ENCODE measurements at regions not wholly inside any gene's neighbourhood (a gene's known extent, or its start where the extent isn't known, plus 50 kb on each side); places are given as distances from the start of the nearest gene placed in this dataset.

DNA sequence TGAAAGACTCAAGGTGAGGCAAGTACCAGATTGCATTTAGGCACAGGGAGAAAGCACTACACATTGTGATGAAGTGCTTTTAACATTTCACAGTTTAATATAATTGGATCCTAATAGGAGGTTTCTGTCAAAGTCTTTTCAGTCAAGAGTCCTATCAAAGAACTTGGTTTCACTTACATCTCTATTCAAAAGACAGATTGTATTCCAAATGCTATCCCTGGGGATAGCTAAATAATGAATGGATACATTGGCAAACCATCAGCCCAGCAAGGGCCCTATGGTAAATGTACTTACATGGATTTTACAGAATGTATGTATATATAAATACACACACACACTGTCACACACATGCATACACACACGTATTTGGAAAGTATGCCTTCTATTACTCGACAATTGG is 655.5 kb upstream of the FLRT2 start:
- TF ChIP-seq POLR2AphosphoS5 (IDR thresholded peaks at IDR 0.05; ENCODE audit: low read depth, low read length) = no peak
- no peak for TF ChIP-seq REST (IDR thresholded peaks at IDR 0.05; ENCODE audit: insufficient read depth in 1 of 2, low read depth in 2 of 2, low read length in 2 of 2)
